GM18873 (cell line): ENCODE measurements at regions not wholly inside any gene's neighbourhood (a gene's known extent, or its start where the extent isn't known, plus 50 kb on each side); places are given as distances from the start of the nearest gene placed in this dataset.

ENCODE experiments used
- ATAC-seq: cut with Tn5 transposase; IDR thresholded peaks from one replicate; pipeline ENCODE4 v1.9.1; 2021; ENCODE audit warnings: mild to moderate bottlenecking, moderate library complexity, moderate number of reproducible peaks; ENCODE audit not compliant: unreplicated experiment, low FRiP score

DNA sequence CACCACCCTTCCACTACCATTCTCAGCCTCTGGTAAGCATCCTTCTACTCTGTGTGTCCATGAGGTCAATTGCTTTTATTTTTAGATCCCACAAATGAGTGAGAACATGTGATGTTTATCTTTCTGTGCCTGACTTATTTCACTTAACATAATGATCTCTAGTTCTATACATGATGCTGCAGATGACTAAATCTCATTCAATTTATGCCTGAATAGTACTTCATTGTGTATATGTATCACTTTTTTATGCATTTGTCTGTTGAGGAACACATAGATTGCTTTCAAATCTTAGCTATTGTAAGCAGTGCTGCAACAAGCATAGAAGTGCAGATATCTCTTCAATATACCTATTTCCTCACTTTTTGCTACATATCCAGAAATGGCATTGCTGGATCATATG lies 733.3 kb downstream of the SUCLG1 start:
- ATAC-seq = no peak

- no peak for ATAC-seq
These were observed 753.9 kb downstream of the SUCLG1 start for GRCh38 chr2:83705146-83705545.

- ATAC-seq = no peak
These were observed 755.5 kb downstream of the SUCLG1 start for GRCh38 chr2:83703598-83703997.

GRCh38 chr2:83696838-83697237 lies 762.2 kb downstream of the SUCLG1 start:
- no peak for ATAC-seq

DNA sequence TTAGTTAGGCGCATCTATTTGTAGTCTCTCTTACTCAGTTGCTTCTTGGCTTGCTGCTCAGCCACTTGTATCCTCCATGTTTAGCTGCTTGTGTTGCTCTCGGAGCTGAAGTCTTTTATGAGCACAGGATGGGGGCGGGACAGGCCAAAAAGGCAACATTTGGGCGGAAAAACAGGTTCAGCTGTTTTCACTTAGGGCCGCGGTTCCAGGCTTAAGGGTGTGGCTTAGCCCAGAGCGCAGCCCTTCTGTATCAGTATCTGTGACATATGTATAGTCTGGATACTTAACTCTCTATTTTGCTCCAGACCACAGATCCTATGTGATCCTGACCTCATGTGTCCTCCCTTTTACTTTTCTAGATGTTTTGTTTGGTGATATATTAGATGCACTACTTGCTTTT lies 763.5 kb downstream of the SUCLG1 start:
- ATAC-seq = no peak

GRCh38 chr2:83695037-83695436 lies 764.0 kb downstream of the SUCLG1 start:
- no peak for ATAC-seq

DNA sequence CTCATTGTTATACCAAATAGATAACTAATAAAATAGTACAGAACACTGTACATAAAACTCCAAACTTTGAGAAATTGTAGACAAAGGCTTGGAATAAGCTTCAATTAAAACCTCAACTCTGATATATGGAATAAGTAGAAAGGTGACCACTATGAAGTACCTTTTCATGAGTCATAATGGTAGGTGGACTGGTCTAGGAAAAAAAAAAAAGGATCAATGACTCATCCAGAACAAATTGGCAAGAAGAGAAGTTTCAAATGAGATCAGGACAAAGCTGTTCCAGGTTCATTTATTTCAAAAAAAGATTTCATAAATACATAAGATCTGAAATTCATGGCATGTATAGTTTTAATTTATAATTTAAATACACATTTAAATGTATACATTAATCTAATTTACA lies 769.7 kb downstream of the SUCLG1 start:
- ATAC-seq = no peak

DNA sequence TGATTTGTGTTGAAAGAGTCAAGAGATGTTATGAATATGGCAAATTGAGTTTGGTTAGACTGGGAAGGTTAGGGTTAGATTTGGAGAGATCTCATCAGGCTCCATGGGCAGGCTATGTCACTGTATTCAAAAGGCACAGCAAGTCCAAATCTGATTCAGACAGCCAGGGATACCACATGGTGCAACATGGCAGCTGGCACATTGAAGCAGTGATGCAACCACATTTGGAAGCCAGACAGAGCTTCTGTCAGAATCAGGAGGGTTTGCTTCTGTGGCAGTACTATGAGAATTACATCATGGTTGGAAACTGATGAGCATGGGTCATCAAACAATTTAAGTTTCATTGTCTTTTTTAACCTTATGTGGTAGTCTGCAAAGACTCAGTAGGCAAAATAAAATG lies 772.2 kb downstream of the SUCLG1 start:
- ATAC-seq = no peak

GRCh38 chr2:83674050-83674449 lies 785.0 kb downstream of the SUCLG1 start:
- no peak for ATAC-seq

- ATAC-seq = no peak
These were observed 793.2 kb downstream of the SUCLG1 start for GRCh38 chr2:83665894-83666293.

DNA sequence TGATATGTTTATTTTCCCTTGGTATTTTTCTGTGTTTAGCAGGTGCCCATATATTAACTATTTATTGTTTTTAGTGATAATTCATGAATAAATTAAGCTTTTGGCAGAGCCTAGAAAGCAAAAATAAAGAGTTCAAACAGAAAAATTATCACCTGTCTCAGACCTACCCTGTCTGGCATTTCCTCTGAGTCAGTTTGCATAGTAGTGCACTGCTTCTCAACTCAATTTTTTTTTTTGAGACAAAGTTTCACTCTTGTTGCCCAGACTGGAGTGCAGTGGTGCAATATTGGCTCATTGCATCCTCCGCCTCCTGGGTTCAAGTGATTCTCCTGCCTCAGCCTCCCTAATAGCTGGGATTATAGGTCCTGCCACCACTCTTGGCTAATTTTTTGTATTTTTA lies 793.9 kb downstream of the SUCLG1 start:
- ATAC-seq = no peak

DNA sequence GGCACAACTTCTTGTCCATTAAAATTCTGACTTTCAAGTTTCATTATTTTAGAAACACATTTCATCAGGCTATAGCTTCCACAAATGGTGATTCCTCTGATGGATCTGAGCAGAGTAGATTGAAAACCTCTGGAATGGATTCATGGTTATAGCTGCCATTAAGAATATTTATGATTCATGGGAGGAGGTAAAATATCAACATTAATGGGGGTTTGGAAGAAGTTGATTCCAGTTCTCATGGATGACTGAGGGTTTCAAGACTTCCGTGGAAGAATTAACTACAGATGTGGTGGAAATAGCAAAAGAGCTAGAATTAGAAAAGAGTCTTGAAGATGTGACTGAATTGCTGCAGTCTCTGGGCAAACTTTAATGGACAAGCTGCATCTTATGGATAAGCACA lies 797.4 kb downstream of the SUCLG1 start:
- no peak for ATAC-seq

GRCh38 chr2:83654091-83654611 lies 804.9 kb downstream of the SUCLG1 start:
- no peak for ATAC-seq

DNA sequence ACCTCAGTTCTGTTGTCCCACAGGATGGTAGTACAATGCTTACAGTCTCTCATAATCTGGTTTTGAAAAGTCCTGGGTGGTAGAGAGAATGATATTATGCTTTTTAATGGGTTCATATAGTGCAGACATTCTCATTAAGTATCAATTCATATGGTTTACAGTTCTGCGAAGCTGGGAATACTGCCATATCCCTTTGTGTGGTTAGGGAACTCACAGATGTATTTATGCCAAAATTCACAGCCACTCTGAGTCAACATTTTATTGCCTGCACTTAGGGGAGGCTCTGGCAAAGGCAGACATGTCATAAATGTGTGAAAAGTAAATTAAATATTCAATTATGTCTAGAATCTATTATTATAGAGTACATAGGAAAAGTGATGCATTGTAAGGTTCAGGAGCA lies 808.2 kb downstream of the SUCLG1 start:
- no peak for ATAC-seq

- no peak for ATAC-seq
These were observed 808.9 kb downstream of the SUCLG1 start for GRCh38 chr2:83650161-83650560.

- no peak for ATAC-seq
These were observed 818.6 kb downstream of the SUCLG1 start for GRCh38 chr2:83640506-83640905.

GRCh38 chr2:83633423-83633822 lies 825.7 kb downstream of the SUCLG1 start:
- ATAC-seq = no peak

DNA sequence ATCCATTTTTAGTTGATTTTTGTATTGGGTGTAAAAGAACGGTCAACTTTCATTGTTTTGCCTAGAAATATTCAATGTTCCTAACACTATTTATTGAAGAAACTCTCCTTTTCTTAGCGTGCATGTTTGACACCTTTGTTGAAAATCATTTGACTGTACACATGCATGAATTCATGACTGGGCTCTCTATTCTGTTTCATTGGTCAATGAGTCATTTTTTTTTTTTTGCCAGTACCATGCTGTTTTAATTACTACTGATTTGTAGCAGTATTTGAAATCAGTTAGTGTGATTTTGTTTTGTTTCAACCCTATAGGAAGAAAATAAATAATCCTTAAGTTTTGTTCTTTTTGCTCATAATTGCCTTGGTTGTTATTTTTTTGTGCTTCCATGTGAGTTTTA lies 828.7 kb downstream of the SUCLG1 start:
- no peak for ATAC-seq

DNA sequence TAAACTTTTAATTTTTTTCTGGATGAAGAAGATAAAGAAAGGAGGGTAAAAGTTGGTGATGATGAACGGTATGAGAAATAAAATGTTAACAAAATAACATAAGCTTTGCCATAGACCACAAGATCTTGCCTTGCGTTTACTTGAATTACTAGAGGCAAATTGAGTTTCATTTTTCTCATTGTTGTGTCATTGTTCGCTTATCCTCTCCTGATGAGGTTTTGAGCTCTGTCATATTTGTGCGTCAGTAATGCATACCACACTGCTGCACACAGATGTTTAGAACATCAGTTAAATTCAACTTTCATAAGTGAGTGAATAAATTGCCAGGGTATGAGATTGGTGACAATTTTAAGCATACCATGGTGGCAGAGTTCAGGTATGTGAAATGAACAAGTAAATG lies 843.6 kb downstream of the SUCLG1 start:
- ATAC-seq = no peak

GRCh38 chr2:83613178-83613577 lies 845.9 kb downstream of the SUCLG1 start:
- ATAC-seq = no peak

GRCh38 chr2:83602753-83603152 lies 856.3 kb downstream of the SUCLG1 start:
- ATAC-seq = no peak

DNA sequence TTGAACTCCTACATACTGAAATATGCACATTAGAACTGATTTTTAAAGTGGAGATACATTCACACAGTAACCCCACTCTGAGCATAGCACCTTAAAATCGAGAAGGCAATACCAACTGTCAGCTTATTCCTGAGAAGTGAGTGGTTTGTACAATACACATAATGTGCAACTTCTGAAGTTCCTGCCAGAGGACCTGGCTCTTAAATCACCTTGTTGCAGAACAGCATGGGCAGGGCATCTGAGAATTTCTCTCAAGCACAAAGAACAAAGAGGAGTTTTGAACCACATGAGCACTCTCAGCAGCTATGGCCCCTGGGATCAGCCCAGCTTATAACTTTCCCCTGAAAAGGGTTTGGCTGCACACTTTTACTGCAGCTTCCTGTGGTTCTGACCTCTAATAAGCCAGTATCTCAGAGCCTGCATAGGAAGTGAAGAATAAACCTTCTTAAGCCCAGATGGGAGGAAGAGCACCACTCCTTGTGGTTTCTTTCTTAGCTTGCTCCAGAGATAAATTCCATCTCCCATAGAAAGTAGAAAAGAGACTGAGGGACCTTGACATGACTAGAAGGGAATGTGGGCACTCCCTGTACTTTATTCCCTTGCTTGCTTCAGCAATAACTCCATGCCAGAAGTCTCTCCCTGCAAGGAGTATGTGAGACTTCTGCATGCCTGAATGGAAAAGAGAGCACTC lies 862.3 kb downstream of the SUCLG1 start:
- no peak for ATAC-seq

- no peak for ATAC-seq
These were observed 863.2 kb downstream of the SUCLG1 start for GRCh38 chr2:83595926-83596325.
